Neural cell (in vitro differentiated cells): ENCODE measurements at regions not wholly inside any gene's neighbourhood (a gene's known extent, or its start where the extent isn't known, plus 50 kb on each side); places are given as distances from the start of the nearest gene placed in this dataset.

Experiments
- EP300 ChIP-seq: fragments of 450-650 bp; conservative IDR thresholded peaks from 2 replicates; pipeline ENCODE4 v1.6.1; 2014; ENCODE audit warnings: antibody characterized with exemption, mild to moderate bottlenecking, moderate library complexity; ENCODE audit not compliant: poor library complexity, severe bottlenecking
- EZH2 ChIP-seq: fragments of 200-600, 300-800 bp; shearing (Covaris generic), sonication (generic); IDR thresholded peaks from 2 replicates; pipeline ENCODE4 v1.6.1; 2014; ENCODE audit warnings: antibody characterized with exemption, low read length, borderline replicate concordance, mild to moderate bottlenecking; ENCODE audit not compliant: insufficient read depth, poor library complexity, severe bottlenecking
- MXI1 ChIP-seq: fragments of 450-650 bp; conservative IDR thresholded peaks from 2 replicates; pipeline ENCODE4 v1.6.1; 2014; ENCODE audit warnings: antibody characterized with exemption, mild to moderate bottlenecking; ENCODE audit not compliant: poor library complexity, severe bottlenecking
- POLR2AphosphoS5 ChIP-seq: IDR thresholded peaks from 2 replicates; pipeline ENCODE4 v1.6.1; 2012
- RAD21 ChIP-seq: fragments of 450-650 bp; conservative IDR thresholded peaks from 2 replicates; pipeline ENCODE4 v1.6.1; 2014; ENCODE audit warnings: antibody characterized with exemption, mild to moderate bottlenecking, moderate library complexity
- SMC3 ChIP-seq: fragments of 450-650 bp; conservative IDR thresholded peaks from 2 replicates; pipeline ENCODE4 v1.6.1; 2014; ENCODE audit warnings: antibody characterized with exemption, mild to moderate bottlenecking, moderate library complexity; ENCODE audit not compliant: poor library complexity
- TAF1 ChIP-seq: IDR thresholded peaks from 2 replicates; pipeline ENCODE4 v1.6.1; 2012; ENCODE audit warnings: low read depth
- TF ChIP-seq, protein P1 (sequence below): fragments of 450-650 bp; IDR thresholded peaks from 2 replicates; pipeline ENCODE4 v1.5.1; 2014; ENCODE audit warnings: antibody characterized with exemption, mild to moderate bottlenecking, moderate library complexity; ENCODE audit not compliant: poor library complexity, severe bottlenecking
- TF ChIP-seq, protein P2 (sequence below): IDR thresholded peaks from 2 replicates; pipeline ENCODE4 v1.6.1; 2012; ENCODE audit warnings: borderline replicate concordance

DNA sequence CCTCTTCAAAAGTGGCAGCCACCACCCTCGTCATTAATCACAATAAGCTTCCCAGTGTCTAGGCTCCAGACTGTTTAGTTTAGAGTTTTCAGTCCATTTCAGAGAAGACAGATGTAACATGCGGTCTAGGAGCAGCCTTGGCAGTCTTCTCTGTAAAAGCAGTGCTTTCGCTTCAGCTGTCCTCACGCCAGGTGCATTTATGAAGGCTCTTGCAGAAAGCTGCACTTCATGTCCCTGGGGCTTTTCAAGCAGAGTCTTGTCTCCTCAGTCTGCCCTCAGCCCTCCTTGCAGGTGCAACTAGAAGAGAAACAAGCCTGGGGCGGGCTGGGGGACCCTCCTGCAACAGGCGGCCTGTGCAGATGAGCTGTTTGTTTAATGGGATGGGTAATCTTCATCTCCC lies 281.9 kb downstream of the DRD1 start:
- TF ChIP-seq RAD21 (no peak), EZH2 (no peak), POLR2AphosphoS5 (no peak), SMC3 (no peak), EP300 (no peak), MXI1 (no peak), TAF1 (no peak)
- TF ChIP-seq, protein P1, sequence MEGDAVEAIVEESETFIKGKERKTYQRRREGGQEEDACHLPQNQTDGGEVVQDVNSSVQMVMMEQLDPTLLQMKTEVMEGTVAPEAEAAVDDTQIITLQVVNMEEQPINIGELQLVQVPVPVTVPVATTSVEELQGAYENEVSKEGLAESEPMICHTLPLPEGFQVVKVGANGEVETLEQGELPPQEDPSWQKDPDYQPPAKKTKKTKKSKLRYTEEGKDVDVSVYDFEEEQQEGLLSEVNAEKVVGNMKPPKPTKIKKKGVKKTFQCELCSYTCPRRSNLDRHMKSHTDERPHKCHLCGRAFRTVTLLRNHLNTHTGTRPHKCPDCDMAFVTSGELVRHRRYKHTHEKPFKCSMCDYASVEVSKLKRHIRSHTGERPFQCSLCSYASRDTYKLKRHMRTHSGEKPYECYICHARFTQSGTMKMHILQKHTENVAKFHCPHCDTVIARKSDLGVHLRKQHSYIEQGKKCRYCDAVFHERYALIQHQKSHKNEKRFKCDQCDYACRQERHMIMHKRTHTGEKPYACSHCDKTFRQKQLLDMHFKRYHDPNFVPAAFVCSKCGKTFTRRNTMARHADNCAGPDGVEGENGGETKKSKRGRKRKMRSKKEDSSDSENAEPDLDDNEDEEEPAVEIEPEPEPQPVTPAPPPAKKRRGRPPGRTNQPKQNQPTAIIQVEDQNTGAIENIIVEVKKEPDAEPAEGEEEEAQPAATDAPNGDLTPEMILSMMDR: no peak
- TF ChIP-seq, protein P2, sequence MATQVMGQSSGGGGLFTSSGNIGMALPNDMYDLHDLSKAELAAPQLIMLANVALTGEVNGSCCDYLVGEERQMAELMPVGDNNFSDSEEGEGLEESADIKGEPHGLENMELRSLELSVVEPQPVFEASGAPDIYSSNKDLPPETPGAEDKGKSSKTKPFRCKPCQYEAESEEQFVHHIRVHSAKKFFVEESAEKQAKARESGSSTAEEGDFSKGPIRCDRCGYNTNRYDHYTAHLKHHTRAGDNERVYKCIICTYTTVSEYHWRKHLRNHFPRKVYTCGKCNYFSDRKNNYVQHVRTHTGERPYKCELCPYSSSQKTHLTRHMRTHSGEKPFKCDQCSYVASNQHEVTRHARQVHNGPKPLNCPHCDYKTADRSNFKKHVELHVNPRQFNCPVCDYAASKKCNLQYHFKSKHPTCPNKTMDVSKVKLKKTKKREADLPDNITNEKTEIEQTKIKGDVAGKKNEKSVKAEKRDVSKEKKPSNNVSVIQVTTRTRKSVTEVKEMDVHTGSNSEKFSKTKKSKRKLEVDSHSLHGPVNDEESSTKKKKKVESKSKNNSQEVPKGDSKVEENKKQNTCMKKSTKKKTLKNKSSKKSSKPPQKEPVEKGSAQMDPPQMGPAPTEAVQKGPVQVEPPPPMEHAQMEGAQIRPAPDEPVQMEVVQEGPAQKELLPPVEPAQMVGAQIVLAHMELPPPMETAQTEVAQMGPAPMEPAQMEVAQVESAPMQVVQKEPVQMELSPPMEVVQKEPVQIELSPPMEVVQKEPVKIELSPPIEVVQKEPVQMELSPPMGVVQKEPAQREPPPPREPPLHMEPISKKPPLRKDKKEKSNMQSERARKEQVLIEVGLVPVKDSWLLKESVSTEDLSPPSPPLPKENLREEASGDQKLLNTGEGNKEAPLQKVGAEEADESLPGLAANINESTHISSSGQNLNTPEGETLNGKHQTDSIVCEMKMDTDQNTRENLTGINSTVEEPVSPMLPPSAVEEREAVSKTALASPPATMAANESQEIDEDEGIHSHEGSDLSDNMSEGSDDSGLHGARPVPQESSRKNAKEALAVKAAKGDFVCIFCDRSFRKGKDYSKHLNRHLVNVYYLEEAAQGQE: no peak
